HG02642 (cell line): ENCODE measurements at regions not wholly inside any gene's neighbourhood (a gene's known extent, or its start where the extent isn't known, plus 50 kb on each side); places are given as distances from the start of the nearest gene placed in this dataset.
"Not testable (repeated sequence)": the region's sequence is repeated elsewhere in the genome, so short reads cannot be mapped to it uniquely, and the experiment has no call there.

ENCODE experiments used
- ATAC-seq: cut with Tn5 transposase; IDR thresholded peaks from one replicate; pipeline ENCODE4 v1.9.1; 2021; ENCODE audit warnings: mild to moderate bottlenecking; ENCODE audit not compliant: unreplicated experiment, poor library complexity

- ATAC-seq, result no peak
Observed at GRCh38 chr9:90140131-90140818, 502.3 kb downstream of the DIRAS2 start.

GRCh38 chr9:90141723-90142122, 500.9 kb downstream of the DIRAS2 start:
- no peak for ATAC-seq

GRCh38 chr9:90142580-90142979, 500.0 kb downstream of the DIRAS2 start:
- no peak for ATAC-seq

- no peak for ATAC-seq
Observed at GRCh38 chr9:90147426-90147825, 495.2 kb downstream of the DIRAS2 start.

- no peak for ATAC-seq
Observed at GRCh38 chr9:90156318-90156717, 486.3 kb downstream of the DIRAS2 start.

GRCh38 chr9:90162326-90162725, 480.3 kb downstream of the DIRAS2 start:
- no peak for ATAC-seq

GRCh38 chr9:90162819-90163218, 479.8 kb downstream of the DIRAS2 start:
- no peak for ATAC-seq

GRCh38 chr9:90165281-90165680, 477.3 kb downstream of the DIRAS2 start:
- no peak for ATAC-seq

- ATAC-seq, result not testable (repeated sequence)
Observed at GRCh38 chr9:90166374-90166773, 476.2 kb downstream of the DIRAS2 start.

GRCh38 chr9:90167914-90168313, 474.7 kb downstream of the DIRAS2 start:
- no peak for ATAC-seq

- no peak for ATAC-seq
Observed at GRCh38 chr9:90169490-90169889, 473.1 kb downstream of the DIRAS2 start.

GRCh38 chr9:90173935-90174334, 468.7 kb downstream of the DIRAS2 start:
- not testable (repeated sequence) for ATAC-seq

- ATAC-seq, result not testable (repeated sequence)
Observed at GRCh38 chr9:90174346-90174745, 468.3 kb downstream of the DIRAS2 start.

- no peak for ATAC-seq
Observed at GRCh38 chr9:90175257-90175656, 467.4 kb downstream of the DIRAS2 start.

GRCh38 chr9:90175865-90176264, 466.8 kb downstream of the DIRAS2 start:
- ATAC-seq, result no peak

- ATAC-seq, result no peak
Observed at GRCh38 chr9:90176901-90177300, 465.7 kb downstream of the DIRAS2 start.

GRCh38 chr9:90180381-90180780, 462.2 kb downstream of the DIRAS2 start:
- no peak for ATAC-seq

GRCh38 chr9:90188656-90189055, 454.0 kb downstream of the DIRAS2 start:
- ATAC-seq, result peak; percentile 11

- ATAC-seq, result peak; percentile 75
Observed at GRCh38 chr9:90189306-90189705, 453.3 kb downstream of the DIRAS2 start.

GRCh38 chr9:90192465-90192864, 450.2 kb downstream of the DIRAS2 start:
- ATAC-seq, result not testable (repeated sequence)

- no peak for ATAC-seq
Observed at GRCh38 chr9:90198956-90199355, 443.7 kb downstream of the DIRAS2 start.

- ATAC-seq, result no peak
Observed at GRCh38 chr9:90201766-90202165, 440.9 kb downstream of the DIRAS2 start.
